H9 (cell line): ENCODE measurements at regions not wholly inside any gene's neighbourhood (a gene's known extent, or its start where the extent isn't known, plus 50 kb on each side); places are given as distances from the start of the nearest gene placed in this dataset.

Experiments used
- DNase-seq: peaks from one replicate; pipeline ENCODE4 v3.0.0-alpha.2; 2017
- H2AFZ ChIP-seq: one replicate; pipeline ENCODE4 v1.6.1; 2013; ENCODE audit warnings: mild to moderate bottlenecking, low read length, control low read depth, moderate library complexity
- H2AK5ac ChIP-seq: 2 replicates; pipeline ENCODE4 v1.6.1; 2013; ENCODE audit warnings: low read length, control low read depth, mixed read lengths; ENCODE audit not compliant: insufficient read length
- H2BK120ac ChIP-seq: one replicate; pipeline ENCODE4 v1.6.1; 2013; ENCODE audit warnings: low read depth, mild to moderate bottlenecking, low read length, control low read depth, inconsistent platforms; ENCODE audit not compliant: poor library complexity, severe bottlenecking
- H2BK12ac ChIP-seq: 2 replicates; pipeline ENCODE4 v1.6.1; 2013; ENCODE audit warnings: low read length, control low read depth, mixed read lengths, low read depth; ENCODE audit not compliant: insufficient read length
- H2BK15ac ChIP-seq: 2 replicates; pipeline ENCODE4 v1.6.1; 2013; ENCODE audit warnings: low read depth, low read length, control low read depth
- H2BK20ac ChIP-seq: one replicate; pipeline ENCODE4 v1.6.1; 2013; ENCODE audit warnings: low read depth, mild to moderate bottlenecking, low read length, control low read depth, inconsistent platforms; ENCODE audit not compliant: poor library complexity, severe bottlenecking
- H2BK5ac ChIP-seq: 2 replicates; pipeline ENCODE4 v1.6.1; 2013; ENCODE audit warnings: low read length, control low read depth, mixed read lengths; ENCODE audit not compliant: insufficient read length
- H3K14ac ChIP-seq: 2 replicates; pipeline ENCODE4 v1.6.1; 2013; ENCODE audit warnings: low read length, control low read depth; ENCODE audit not compliant: insufficient read depth
- H3K18ac ChIP-seq: 2 replicates; pipeline ENCODE4 v1.6.1; 2013; ENCODE audit warnings: low read depth, mild to moderate bottlenecking, mixed read lengths, low read length, control low read depth; ENCODE audit not compliant: insufficient read length
- H3K23ac ChIP-seq: 2 replicates; pipeline ENCODE4 v1.6.1; 2013; ENCODE audit warnings: low read length, control low read depth, mixed read lengths, low read depth; ENCODE audit not compliant: insufficient read length
- H3K23me2 ChIP-seq: 2 replicates; pipeline ENCODE4 v1.6.1; 2013; ENCODE audit warnings: low read depth, mild to moderate bottlenecking, mixed read lengths, low read length, control low read depth; ENCODE audit not compliant: insufficient read length, poor library complexity, severe bottlenecking
- H3K27ac ChIP-seq: 2 replicates; pipeline ENCODE4 v1.5.1; 2013; ENCODE audit warnings: low read length, control low read depth, mixed read lengths, low read depth; ENCODE audit not compliant: insufficient read length
- H3K27me3 ChIP-seq: 2 replicates; pipeline ENCODE4 v1.6.1; 2013; ENCODE audit warnings: low read length, control low read depth, inconsistent platforms; ENCODE audit not compliant: insufficient read depth
- H3K4ac ChIP-seq: 2 replicates; pipeline ENCODE4 v1.6.1; 2013; ENCODE audit warnings: low read depth, mild to moderate bottlenecking, control low read depth, inconsistent platforms, low read length, moderate library complexity
- H3K4me1 ChIP-seq: 2 replicates; pipeline ENCODE4 v1.6.1; 2013; ENCODE audit warnings: low read length, control low read depth, inconsistent platforms; ENCODE audit not compliant: insufficient read depth
- H3K4me2 ChIP-seq: 2 replicates; pipeline ENCODE4 v1.6.1; 2013; ENCODE audit warnings: low read length, control low read depth, mixed read lengths; ENCODE audit not compliant: insufficient read length, insufficient read depth
- H3K56ac ChIP-seq: 2 replicates; pipeline ENCODE4 v1.6.1; 2013; ENCODE audit warnings: low read depth, mild to moderate bottlenecking, mixed read lengths, low read length, control low read depth; ENCODE audit not compliant: insufficient read length
- H3K79me1 ChIP-seq: 2 replicates; pipeline ENCODE4 v1.6.1; 2013; ENCODE audit warnings: low read depth, mild to moderate bottlenecking, moderate library complexity, low read length, control low read depth, inconsistent platforms; ENCODE audit not compliant: insufficient read depth, poor library complexity, severe bottlenecking
- H3K79me2 ChIP-seq: 2 replicates; pipeline ENCODE4 v1.6.1; 2013; ENCODE audit warnings: low read length, control low read depth, inconsistent platforms; ENCODE audit not compliant: insufficient read depth
- H3K9ac ChIP-seq: 2 replicates; pipeline ENCODE4 v1.6.1; 2013; ENCODE audit warnings: low read length, control low read depth, mixed read lengths; ENCODE audit not compliant: insufficient read length; ENCODE audit errors: extremely low read depth
- H3K9me3 ChIP-seq: one replicate; pipeline ENCODE4 v1.6.1; 2013; ENCODE audit warnings: low read depth, low read length, inconsistent platforms; ENCODE audit not compliant: control insufficient read depth
- H3T11ph ChIP-seq: one replicate; pipeline ENCODE4 v1.6.1; 2013; ENCODE audit warnings: mild to moderate bottlenecking, low read length, control low read depth, inconsistent platforms
- H4K20me1 ChIP-seq: one replicate; pipeline ENCODE4 v1.6.1; 2013; ENCODE audit not compliant: control insufficient read depth, insufficient read length, insufficient read depth
- H4K5ac ChIP-seq: 2 replicates; pipeline ENCODE4 v1.6.1; 2013; ENCODE audit warnings: low read depth, mild to moderate bottlenecking, mixed read lengths, low read length, control low read depth; ENCODE audit not compliant: insufficient read length
- H4K8ac ChIP-seq: replicated peaks from 2 replicates; pipeline ENCODE4 v1.6.1; 2013; ENCODE audit warnings: low read length, control low read depth, mixed read lengths, low read depth; ENCODE audit not compliant: insufficient read length
- H4K91ac ChIP-seq: 2 replicates; pipeline ENCODE4 v1.6.1; 2013; ENCODE audit warnings: low read depth, mild to moderate bottlenecking, moderate library complexity, mixed read lengths, low read length, control low read depth; ENCODE audit not compliant: insufficient read length
- H3K27ac Mint-ChIP-seq, 3 experiments: 2 replicates in 2 of 3; 3 replicates in 1 of 3; pipeline ENCODE4 v1.8.0; 2020 to 2021; ENCODE audit warnings: mixed read lengths in 3 of 3, mild to moderate bottlenecking in 1 of 3, moderate library complexity in 1 of 3
- H3K27me3 Mint-ChIP-seq: 2 replicates; pipeline ENCODE4 v1.8.0; 2021; ENCODE audit warnings: low read depth, mild to moderate bottlenecking, moderate library complexity, mixed read lengths
- H3K36me3 Mint-ChIP-seq, 3 experiments: 2 replicates in 2 of 3; 3 replicates in 1 of 3; pipeline ENCODE4 v1.8.0; 2020 to 2021; ENCODE audit warnings: low read depth in 3 of 3, mixed read lengths in 3 of 3; ENCODE audit not compliant: insufficient read depth in 1 of 3
- H3K4me1 Mint-ChIP-seq, 2 experiments: 2 replicates each; pipeline ENCODE4 v1.8.0; 2020; ENCODE audit warnings: mixed read lengths in 2 of 2
- H3K4me3 Mint-ChIP-seq, 2 experiments: 2 replicates in 1 of 2; 3 replicates in 1 of 2; pipeline ENCODE4 v1.8.0; 2020 to 2021; ENCODE audit warnings: mild to moderate bottlenecking in 2 of 2, mixed read lengths in 2 of 2, moderate library complexity in 1 of 2
- H3K9me3 Mint-ChIP-seq, 2 experiments: 2 replicates in 1 of 2; 3 replicates in 1 of 2; pipeline ENCODE4 v1.8.0; 2020; ENCODE audit warnings: mild to moderate bottlenecking in 2 of 2, mixed read lengths in 2 of 2, moderate library complexity in 1 of 2
- WGBS: extraction: QIAGEN DNeasy Blood & Tissue Kit; methylation state at CpG from one replicate; pipeline ENCODE4 v1.1.7; 2013; ENCODE audit warnings: missing lambda C conversion rate, low lambda C conversion rate, mixed read lengths; ENCODE audit not compliant: insufficient read length; ENCODE audit errors: extremely low coverage; 5-methylcytosine and 5-hydroxymethylcytosine counted together
- TF ChIP-seq, protein P1 (sequence below): fragments of 200-600 bp; sonication (generic); conservative IDR thresholded peaks from 3 replicates; pipeline ENCODE4 v1.8.0; 2021; ENCODE audit warnings: antibody characterized with exemption, mild to moderate bottlenecking

DNA sequence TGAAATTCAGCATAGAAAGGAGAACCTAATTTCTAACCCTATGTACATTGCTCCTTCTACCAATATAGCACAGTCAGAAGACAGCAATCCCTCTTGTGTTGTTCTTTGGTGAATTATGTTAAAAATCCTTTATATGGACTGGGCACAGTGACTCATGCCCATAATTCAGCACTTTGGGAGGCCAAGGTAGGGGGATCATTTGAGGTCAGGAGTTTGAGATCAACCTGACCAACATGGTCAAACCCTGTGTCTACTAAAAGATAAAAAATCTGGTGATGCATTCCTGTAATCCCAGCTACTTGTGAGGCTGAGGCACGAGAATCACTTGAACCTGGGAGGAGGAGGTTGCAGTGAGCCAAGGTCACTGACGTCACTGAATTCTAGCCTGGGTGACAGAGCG is 195.6 kb downstream of the TMX3 start:
- no peaks in the 10 kb centered on the region for H3K79me2 ChIP-seq
- no peak overlapping the region for H2BK15ac ChIP-seq
- H3K27me3 ChIP-seq = no peaks in the 10 kb centered on the region
- no peak overlapping the region for H2AFZ ChIP-seq
- H2BK12ac ChIP-seq = no peak overlapping the region
- no peaks in the 10 kb centered on the region for H3K9me3 Mint-ChIP-seq
- peaks cover 11 to 18% of the 10 kb centered on the region in 2 experiments for H3K4me1 Mint-ChIP-seq
- H3K27ac ChIP-seq = no peak overlapping the region
- no peaks in the 10 kb centered on the region for H3K23me2 ChIP-seq
- H3K4ac ChIP-seq = no peak overlapping the region
- no peak overlapping the region for H3K4me2 ChIP-seq
- H3K79me1 ChIP-seq = no peaks in the 10 kb centered on the region
- no peak overlapping the region for H3K9ac ChIP-seq
- H4K91ac ChIP-seq = no peak overlapping the region
- H3K18ac ChIP-seq = no peak overlapping the region
- H3K9me3 ChIP-seq = no peaks in the 10 kb centered on the region
- H4K5ac ChIP-seq = no peak overlapping the region
- TF ChIP-seq, protein P1, sequence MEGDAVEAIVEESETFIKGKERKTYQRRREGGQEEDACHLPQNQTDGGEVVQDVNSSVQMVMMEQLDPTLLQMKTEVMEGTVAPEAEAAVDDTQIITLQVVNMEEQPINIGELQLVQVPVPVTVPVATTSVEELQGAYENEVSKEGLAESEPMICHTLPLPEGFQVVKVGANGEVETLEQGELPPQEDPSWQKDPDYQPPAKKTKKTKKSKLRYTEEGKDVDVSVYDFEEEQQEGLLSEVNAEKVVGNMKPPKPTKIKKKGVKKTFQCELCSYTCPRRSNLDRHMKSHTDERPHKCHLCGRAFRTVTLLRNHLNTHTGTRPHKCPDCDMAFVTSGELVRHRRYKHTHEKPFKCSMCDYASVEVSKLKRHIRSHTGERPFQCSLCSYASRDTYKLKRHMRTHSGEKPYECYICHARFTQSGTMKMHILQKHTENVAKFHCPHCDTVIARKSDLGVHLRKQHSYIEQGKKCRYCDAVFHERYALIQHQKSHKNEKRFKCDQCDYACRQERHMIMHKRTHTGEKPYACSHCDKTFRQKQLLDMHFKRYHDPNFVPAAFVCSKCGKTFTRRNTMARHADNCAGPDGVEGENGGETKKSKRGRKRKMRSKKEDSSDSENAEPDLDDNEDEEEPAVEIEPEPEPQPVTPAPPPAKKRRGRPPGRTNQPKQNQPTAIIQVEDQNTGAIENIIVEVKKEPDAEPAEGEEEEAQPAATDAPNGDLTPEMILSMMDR = no peak
- WGBS = no CpG with 5 or more reads among the region's 3 CpGs
- no peak overlapping the region for H3K4me3 Mint-ChIP-seq
- no peak overlapping the region for H2AK5ac ChIP-seq
- no peak overlapping the region for H3K27ac Mint-ChIP-seq
- no peak overlapping the region for H4K8ac ChIP-seq
- no peaks in the 10 kb centered on the region for H4K20me1 ChIP-seq
- H3K23ac ChIP-seq = no peak overlapping the region
- H3K14ac ChIP-seq = no peak overlapping the region
- no peak overlapping the region for H3T11ph ChIP-seq
- no peak overlapping the region for H2BK5ac ChIP-seq
- no peak overlapping the region for H2BK120ac ChIP-seq
- no peaks in the 10 kb centered on the region; the same call in 1 of the 2 replicates for H3K4me1 ChIP-seq
- H2BK20ac ChIP-seq = no peak overlapping the region
- no peaks in the 10 kb centered on the region for H3K27me3 Mint-ChIP-seq
- H3K36me3 Mint-ChIP-seq = peaks cover 0 to 7% (median 0%) of the 10 kb centered on the region in 3 experiments; a peak in 1 of 7 replicates
- H3K56ac ChIP-seq = no peak overlapping the region
- DNase-seq = no peak
